ENCODE measurements at regions not wholly inside any gene's neighbourhood (a gene's known extent, or its start where the extent isn't known, plus 50 kb on each side); places are given as distances from the start of the nearest gene placed in this dataset.

DNA sequence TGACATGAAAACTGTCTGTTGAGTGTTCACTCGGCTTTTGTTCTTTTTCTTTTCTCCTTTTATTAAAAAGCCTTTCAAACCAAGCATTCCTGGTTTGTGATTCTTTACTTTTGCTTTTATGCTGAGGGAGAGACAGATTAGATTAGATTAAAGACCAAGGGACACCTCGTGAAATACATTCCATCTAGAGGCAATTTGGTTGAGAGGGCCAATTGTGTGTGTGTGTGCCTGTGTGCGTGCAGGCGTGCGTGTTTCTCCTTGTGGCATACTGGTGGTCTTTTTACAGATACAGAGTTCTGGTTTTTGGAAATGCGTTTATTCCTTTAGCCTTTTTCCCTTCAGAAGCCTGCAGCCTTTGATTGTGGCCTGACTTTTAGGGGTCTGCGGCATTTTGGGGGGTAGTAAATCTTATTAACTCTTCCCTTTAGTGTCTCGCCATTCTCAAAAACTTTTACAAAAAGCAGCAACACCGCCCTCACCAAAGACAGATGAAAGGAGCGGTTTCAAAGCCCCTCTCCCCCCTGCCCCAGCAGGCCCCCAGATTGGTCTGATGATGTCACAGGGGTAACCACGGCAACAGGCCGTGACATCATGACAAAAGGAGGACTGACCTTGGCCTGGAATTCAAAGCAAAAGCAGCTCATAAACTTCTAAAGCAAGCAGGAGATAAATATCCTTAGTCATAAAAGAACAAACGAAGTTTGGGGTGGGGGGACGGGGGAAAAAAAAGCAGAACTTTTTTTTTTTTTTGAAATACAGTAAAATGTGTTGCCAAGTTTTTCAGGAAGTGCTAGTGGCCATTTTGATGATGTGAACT is 84.1 kb upstream of the TBX3 start:
- DNase-seq (ENCODE audit: extremely low spot score, unreplicated experiment) = no peak
- Mint-ChIP-seq H3K27me3 (ENCODE audit: unreplicated experiment) (no peaks in the 10 kb centered on the region), H3K27ac (ENCODE audit: unreplicated experiment) (no peak overlapping the region), H3K9me3 (ENCODE audit: unreplicated experiment) (no peaks in the 10 kb centered on the region), H3K4me3 (ENCODE audit: unreplicated experiment) (no peak overlapping the region), H3K4me1 (ENCODE audit: unreplicated experiment) (no peaks in the 10 kb centered on the region), H3K36me3 (ENCODE audit: unreplicated experiment) (no peaks in the 10 kb centered on the region)
- TF ChIP-seq CTCF (IDR thresholded peaks at IDR 0.05) = no peak

DNA sequence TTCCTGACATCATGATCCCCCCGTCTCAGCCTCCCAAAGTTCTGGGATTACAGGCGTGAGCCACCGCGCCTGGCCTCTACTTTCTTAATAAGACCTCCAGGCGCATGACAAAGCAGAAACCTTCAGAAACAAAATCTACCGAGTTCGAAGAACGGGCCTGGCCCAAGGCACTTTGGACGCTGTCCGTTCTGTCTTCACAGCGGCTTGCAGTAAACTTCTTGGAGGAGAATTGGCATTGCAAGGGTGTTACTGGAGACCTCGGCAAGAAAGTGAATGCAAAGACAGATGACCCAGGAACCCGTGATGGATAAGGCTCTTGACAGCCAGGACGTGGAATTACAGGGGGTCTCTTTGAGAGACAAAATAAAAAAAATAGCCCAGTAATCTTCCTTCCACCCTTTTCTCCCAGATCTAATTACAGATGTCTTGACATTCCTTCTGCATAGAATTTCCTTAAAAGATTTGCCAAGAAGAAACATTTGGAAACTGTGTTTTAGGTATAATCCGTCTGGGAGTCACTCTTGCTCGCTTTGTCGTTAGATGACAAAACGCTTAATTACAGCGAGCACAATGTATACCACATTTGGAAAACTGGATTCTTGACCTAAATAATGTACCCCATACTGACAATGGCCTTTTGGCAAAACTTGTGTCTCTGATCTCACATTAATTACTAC is 83.2 kb upstream of the TBX3 start:
- TF ChIP-seq CTCF (IDR thresholded peaks at IDR 0.05) = no peak
- DNase-seq (ENCODE audit: extremely low spot score, unreplicated experiment) = no peak
- Mint-ChIP-seq H3K27me3 (ENCODE audit: unreplicated experiment) (no peaks in the 10 kb centered on the region), H3K4me1 (ENCODE audit: unreplicated experiment) (no peaks in the 10 kb centered on the region), H3K9me3 (ENCODE audit: unreplicated experiment) (no peaks in the 10 kb centered on the region), H3K27ac (ENCODE audit: unreplicated experiment) (no peak overlapping the region), H3K36me3 (ENCODE audit: unreplicated experiment) (no peaks in the 10 kb centered on the region), H3K4me3 (ENCODE audit: unreplicated experiment) (no peak overlapping the region)

DNA sequence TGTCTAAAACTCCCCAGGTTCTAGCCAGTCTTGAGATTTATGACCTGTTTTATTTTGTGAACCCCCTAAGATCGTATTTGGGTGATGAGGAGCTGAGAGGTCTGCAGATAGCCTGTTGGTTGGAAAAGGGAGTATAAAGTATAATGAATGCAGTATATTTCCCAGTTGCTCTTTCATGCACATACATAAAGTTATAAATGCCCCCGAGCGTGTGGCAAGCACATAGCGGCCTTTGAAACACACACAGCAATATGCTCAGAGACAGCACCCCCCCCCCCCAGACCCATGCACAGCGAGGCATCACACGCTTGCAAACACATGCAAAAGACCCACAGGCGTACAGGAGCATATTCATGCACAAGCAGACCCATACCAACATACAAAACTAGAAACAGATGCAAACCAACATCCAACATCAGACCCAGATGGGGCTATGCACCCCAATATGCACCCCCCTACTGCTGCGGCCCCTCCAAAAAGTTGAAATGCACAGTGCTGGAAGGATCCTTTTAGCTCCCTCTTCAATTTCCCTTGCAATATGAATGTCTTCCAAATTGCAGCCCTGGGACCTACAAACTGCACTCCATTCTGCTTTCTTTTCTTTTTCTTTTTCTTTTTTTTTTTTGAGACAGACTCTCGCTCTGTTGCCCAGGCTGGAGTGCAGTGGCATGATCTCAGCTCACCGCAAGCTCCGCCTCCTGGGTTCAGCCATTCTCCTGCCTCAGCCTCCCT is 82.2 kb upstream of the TBX3 start:
- no peaks in the 10 kb centered on the region for H3K9me3 Mint-ChIP-seq (ENCODE audit: unreplicated experiment)
- H3K4me3 Mint-ChIP-seq (ENCODE audit: unreplicated experiment) = no peak overlapping the region
- no peaks in the 10 kb centered on the region for H3K4me1 Mint-ChIP-seq (ENCODE audit: unreplicated experiment)
- no peak for DNase-seq (ENCODE audit: extremely low spot score, unreplicated experiment)
- H3K36me3 Mint-ChIP-seq (ENCODE audit: unreplicated experiment) = no peaks in the 10 kb centered on the region
- TF ChIP-seq CTCF (IDR thresholded peaks at IDR 0.05) = no peak
- no peak overlapping the region for H3K27ac Mint-ChIP-seq (ENCODE audit: unreplicated experiment)
- no peaks in the 10 kb centered on the region for H3K27me3 Mint-ChIP-seq (ENCODE audit: unreplicated experiment)

DNA sequence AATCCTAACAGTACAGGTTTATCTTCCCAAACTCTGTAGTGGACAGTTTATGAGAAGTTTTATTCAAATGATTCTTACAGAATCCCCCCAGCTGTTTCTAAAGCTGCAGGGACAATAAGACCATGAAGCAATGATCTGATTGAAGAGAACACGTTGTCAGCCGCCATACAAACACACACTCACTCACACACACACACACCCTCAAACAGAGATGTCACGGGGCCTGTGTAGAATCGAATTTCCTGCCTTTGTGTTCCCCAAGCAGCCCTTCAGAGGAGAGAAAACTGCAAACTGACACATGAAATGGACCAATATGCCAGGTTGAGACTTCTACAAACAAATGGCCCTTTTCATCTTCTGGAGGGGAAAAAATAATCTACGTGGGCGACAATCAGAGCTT is 80.5 kb upstream of the TBX3 start:
- no peaks in the 10 kb centered on the region for H3K9me3 Mint-ChIP-seq (ENCODE audit: unreplicated experiment)
- no peak overlapping the region for H3K27ac Mint-ChIP-seq (ENCODE audit: unreplicated experiment)
- no peaks in the 10 kb centered on the region for H3K36me3 Mint-ChIP-seq (ENCODE audit: unreplicated experiment)
- H3K4me3 Mint-ChIP-seq (ENCODE audit: unreplicated experiment) = no peak overlapping the region
- no peak for TF ChIP-seq CTCF (IDR thresholded peaks at IDR 0.05)
- DNase-seq (ENCODE audit: extremely low spot score, unreplicated experiment) = no peak
- no peaks in the 10 kb centered on the region for H3K27me3 Mint-ChIP-seq (ENCODE audit: unreplicated experiment)
- H3K4me1 Mint-ChIP-seq (ENCODE audit: unreplicated experiment) = no peaks in the 10 kb centered on the region
